Stimulated activated naive B cell treated with anti-CD40 and anti-IgM and Interleukin-4, amounts not matched to agents 10 μg/mL and 1 μg/mL and 100 μg/mL, for 72 hours (primary cell): ENCODE measurements at regions not wholly inside any gene's neighbourhood (a gene's known extent, or its start where the extent isn't known, plus 50 kb on each side); places are given as distances from the start of the nearest gene placed in this dataset.
"Not testable (repeated sequence)": the region's sequence is repeated elsewhere in the genome, so short reads cannot be mapped to it uniquely, and the experiment has no call there.

Experiments
- ATAC-seq, 2 donors: fragments of 150-1000 bp; cut with Tn5 transposase; replicated peaks; 2 replicates each; pipeline ENCODE4 v1.10.0; 2021; ENCODE audit warnings: moderate library complexity in 1 of 2
- DNase-seq: peaks from one replicate; pipeline ENCODE4 v3.0.0; 2021
- H3K27ac Mint-ChIP-seq: one replicate; pipeline ENCODE4 v1.8.0; 2022; ENCODE audit warnings: mild to moderate bottlenecking, mixed read lengths
- H3K27me3 Mint-ChIP-seq, 2 donors: one replicate each; pipeline ENCODE4 v1.8.0; 2022; ENCODE audit warnings: mixed read lengths in 2 of 2
- H3K36me3 Mint-ChIP-seq, 2 donors: one replicate each; pipeline ENCODE4 v1.8.0; 2022; ENCODE audit warnings: mixed read lengths in 2 of 2, mild to moderate bottlenecking in 1 of 2
- H3K4me1 Mint-ChIP-seq, 2 donors: one replicate each; pipeline ENCODE4 v1.8.0; 2022; ENCODE audit warnings: mixed read lengths in 2 of 2, mild to moderate bottlenecking in 1 of 2
- H3K4me3 Mint-ChIP-seq, 2 donors: one replicate each; pipeline ENCODE4 v1.8.0; 2022; ENCODE audit warnings: mild to moderate bottlenecking in 2 of 2, mixed read lengths in 2 of 2, moderate library complexity in 1 of 2
- H3K9me3 Mint-ChIP-seq, 2 donors: one replicate each; pipeline ENCODE4 v1.8.0; 2022; ENCODE audit warnings: mixed read lengths in 2 of 2, mild to moderate bottlenecking in 1 of 2

DNA sequence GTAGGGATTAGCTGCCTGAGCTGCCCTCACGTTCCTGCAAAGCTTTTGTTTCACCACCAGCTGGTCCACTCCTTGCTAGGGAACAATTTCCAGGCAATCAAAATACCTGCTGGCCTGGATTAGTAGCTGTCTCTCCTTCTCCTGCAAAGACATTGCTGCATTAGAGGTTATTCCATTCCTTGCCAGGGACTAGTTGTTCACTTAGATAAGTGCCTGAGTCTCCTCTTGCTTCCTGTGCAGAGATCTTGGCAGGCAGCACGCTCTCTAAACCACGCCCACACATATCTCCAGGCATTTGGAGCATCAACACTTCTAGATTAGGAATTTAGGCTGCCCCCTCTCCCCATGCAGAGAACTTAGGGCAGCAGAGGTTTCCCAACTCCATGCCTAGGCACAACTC is 150.4 kb upstream of the SMIM30 start:
- no peak for ATAC-seq
- Mint-ChIP-seq H3K9me3 (peaks cover 17 to 27% of the 10 kb centered on the region in 2 donors), H3K4me3 (no peak overlapping the region), H3K4me1 (no peaks in the 10 kb centered on the region), H3K27ac (no peak overlapping the region), H3K27me3 (no peaks in the 10 kb centered on the region), H3K36me3 (no peaks in the 10 kb centered on the region)
- no peak for DNase-seq

DNA sequence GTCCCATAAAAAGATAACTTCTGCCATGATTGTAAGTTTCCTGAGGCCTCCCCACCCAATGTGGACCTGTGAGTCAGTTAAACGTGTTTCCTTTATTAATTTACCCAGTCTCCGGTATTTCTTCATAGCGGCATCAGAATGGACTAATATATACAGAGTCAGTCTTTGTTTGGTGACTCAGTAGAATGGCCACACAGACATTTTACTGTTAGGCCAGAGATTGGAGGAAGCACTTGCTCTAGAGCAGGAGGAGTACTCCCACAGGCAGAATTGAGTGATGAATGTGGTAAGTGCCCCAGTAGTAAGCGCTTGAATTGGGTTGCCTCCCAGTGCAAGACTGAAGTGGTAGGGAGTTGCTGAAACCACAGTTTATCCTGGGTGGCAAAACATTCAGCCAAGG is 149.5 kb upstream of the SMIM30 start:
- H3K9me3 Mint-ChIP-seq: peaks cover 16 to 23% of the 10 kb centered on the region in 2 donors
- DNase-seq: no peak
- H3K4me3 Mint-ChIP-seq: no peak overlapping the region
- no peak for ATAC-seq
- no peaks in the 10 kb centered on the region for H3K36me3 Mint-ChIP-seq
- H3K27me3 Mint-ChIP-seq: no peaks in the 10 kb centered on the region
- H3K27ac Mint-ChIP-seq: no peak overlapping the region
- no peaks in the 10 kb centered on the region for H3K4me1 Mint-ChIP-seq

DNA sequence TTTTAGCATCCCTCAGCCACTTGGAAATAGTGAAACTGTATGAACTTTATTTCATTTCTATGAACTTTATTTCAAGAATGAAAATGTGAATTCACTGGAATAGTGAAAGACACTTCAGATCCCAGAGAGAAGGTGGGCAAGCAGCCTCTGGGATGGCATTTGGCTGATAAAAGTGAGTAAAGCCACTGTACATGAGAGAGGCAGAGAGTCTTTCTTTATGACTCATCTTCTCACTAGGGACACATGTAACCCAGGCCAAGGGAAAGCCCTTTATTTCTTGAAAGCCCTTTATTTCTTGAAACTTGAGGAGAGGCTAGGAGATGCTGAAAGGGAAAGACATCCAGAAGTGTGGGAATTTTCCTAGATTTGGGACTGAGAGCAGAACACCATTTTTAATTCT is 148.9 kb upstream of the SMIM30 start:
- Mint-ChIP-seq H3K27ac (no peak overlapping the region), H3K27me3 (no peaks in the 10 kb centered on the region), H3K4me3 (no peak overlapping the region), H3K36me3 (no peaks in the 10 kb centered on the region), H3K4me1 (no peaks in the 10 kb centered on the region), H3K9me3 (peaks cover 13 to 23% of the 10 kb centered on the region in 2 donors)
- no peak for DNase-seq
- ATAC-seq: peak; percentile 23 to 58

DNA sequence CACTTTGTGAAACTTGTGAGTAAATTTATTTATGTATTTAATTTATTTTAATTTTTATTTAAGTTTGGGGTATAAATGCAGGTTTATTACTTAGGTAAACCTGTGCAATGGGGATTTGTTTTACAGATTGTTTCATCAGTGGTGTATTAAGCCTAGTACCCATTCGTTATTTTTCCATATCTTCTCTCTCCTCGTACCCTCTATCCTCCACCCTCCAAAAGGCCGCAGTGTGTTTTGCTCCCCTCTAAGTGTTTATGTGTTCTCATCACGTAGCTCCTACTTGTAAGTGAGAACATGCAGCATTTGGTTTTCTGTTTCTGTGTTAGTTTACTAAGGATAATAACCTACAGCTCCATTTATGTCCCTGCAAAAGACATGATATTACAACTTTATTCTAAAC is 145.4 kb upstream of the SMIM30 start:
- ATAC-seq (no peak), DNase-seq (no peak)
- no peaks in the 10 kb centered on the region for H3K27me3 Mint-ChIP-seq
- peaks cover 2 to 4% of the 10 kb centered on the region in 2 donors for H3K9me3 Mint-ChIP-seq
- no peak overlapping the region for H3K4me3 Mint-ChIP-seq
- H3K27ac Mint-ChIP-seq: no peak overlapping the region
- no peaks in the 10 kb centered on the region for H3K4me1 Mint-ChIP-seq
- H3K36me3 Mint-ChIP-seq: no peaks in the 10 kb centered on the region

DNA sequence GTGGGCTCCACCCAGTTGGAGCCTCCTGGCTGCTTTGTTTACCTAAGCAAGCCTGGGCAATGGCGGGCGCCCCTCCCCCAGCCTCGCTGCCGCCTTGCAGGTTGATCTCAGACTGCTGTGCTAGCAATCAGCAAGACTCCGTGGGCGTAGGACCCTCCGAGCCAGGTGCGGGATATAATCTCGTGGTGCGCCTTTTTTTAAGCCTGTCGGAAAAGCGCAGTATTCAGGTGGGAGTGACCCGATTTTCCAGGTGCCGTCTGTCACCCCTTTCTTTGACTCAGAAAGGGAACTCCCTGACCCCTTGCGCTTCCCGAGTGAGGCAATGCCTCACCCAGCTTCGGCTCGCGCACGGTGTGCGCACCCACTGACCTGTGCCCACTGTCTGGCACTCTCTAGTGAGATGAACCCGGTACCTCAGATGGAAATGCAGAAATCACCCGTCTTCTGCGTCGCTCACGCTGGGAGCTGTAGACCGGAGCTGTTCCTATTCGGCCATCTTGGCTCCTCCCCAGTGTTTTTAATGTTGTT is 144.9 kb upstream of the SMIM30 start:
- not testable (repeated sequence) for H3K27me3 Mint-ChIP-seq, H3K9me3 Mint-ChIP-seq, H3K4me3 Mint-ChIP-seq, ATAC-seq, H3K27ac Mint-ChIP-seq, DNase-seq, H3K4me1 Mint-ChIP-seq, H3K36me3 Mint-ChIP-seq

DNA sequence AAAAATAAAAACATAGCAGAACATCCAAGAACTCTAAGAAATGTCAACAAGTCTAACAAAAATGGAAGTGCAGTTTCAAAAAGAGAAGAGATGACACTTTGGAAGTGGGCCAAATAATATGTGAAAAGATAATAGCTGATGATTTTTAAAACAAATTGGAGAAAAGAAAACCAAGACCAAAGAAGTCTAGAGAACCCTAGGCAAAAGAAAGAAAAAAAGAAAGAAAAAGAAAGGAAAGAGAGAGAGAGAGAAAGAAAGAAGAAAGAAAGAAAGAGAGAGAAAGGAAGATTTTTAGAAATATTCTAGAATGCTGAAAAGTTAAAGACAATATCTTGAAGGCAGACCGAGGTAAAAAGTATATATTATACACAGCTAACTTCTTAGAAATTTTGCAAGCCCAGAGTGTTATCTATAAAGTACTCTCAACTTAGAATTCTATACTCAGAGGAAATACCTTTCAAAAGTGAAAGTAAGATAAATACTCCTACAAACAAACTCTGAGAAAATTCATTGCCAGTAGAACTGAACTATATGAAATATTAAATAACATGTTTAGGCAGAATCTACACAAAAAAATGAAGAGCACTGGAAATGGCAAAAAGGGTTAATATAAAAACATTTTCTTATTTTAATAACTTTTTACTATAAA is 138.7 kb upstream of the SMIM30 start:
- H3K4me1 Mint-ChIP-seq: no peaks in the 10 kb centered on the region

DNA sequence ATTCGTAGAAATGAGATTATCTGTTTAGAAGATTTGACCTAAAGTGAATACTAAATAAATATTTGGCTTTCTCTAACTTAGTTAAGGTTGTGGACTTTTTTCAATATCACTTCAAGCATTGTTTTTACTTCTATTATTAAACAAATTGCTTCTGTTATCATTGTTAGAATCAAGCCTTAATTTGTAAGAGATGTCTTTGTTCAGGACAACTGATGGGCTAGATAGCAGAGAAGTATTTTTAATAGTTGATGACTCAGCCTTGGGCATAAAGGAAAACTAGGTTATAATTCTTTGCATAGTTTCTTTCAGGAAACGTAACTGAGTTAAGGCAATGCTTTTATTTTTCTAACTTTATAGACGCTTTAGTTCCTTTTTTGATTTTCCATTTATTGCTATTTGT is 128.8 kb upstream of the SMIM30 start:
- Mint-ChIP-seq H3K4me1 (no peaks in the 10 kb centered on the region), H3K36me3 (no peaks in the 10 kb centered on the region), H3K4me3 (no peak overlapping the region), H3K9me3 (peaks cover 10 to 17% of the 10 kb centered on the region in 2 donors), H3K27ac (no peak overlapping the region), H3K27me3 (no peaks in the 10 kb centered on the region)
- no peak for DNase-seq
- no peak for ATAC-seq

More for the DNA sequence above, 138.7 kb upstream of the SMIM30 start:
- H3K36me3 Mint-ChIP-seq: no peaks in the 10 kb centered on the region
- ATAC-seq (no peak), DNase-seq (no peak)
- H3K27me3 Mint-ChIP-seq: no peaks in the 10 kb centered on the region
- H3K9me3 Mint-ChIP-seq: peaks cover 0 to 1% of the 10 kb centered on the region in 2 donors
- no peak overlapping the region for H3K4me3 Mint-ChIP-seq
- no peak overlapping the region for H3K27ac Mint-ChIP-seq

DNA sequence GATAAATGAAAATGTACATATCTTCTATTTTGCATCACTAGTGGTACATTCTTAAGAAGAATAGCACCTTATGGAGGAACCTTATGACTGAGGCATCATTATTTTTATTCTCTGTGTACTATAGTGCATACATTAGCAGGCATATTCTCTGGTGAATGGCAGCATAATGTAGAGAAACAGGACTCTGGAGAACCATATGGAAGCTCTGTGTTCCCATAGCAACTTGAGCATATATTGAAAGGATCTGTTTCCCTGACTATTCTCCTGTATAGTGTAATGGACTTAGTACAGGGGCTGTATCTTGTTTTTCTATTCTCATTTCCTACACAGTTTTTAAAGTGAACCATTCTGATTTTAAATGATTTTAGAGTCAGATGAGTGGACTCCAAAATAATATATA is 128.4 kb upstream of the SMIM30 start:
- ATAC-seq (no peak), DNase-seq (no peak)
- Mint-ChIP-seq H3K4me3 (no peak overlapping the region), H3K9me3 (peaks cover 10 to 17% of the 10 kb centered on the region in 2 donors), H3K27ac (no peak overlapping the region), H3K4me1 (no peaks in the 10 kb centered on the region), H3K27me3 (no peaks in the 10 kb centered on the region), H3K36me3 (no peaks in the 10 kb centered on the region)

DNA sequence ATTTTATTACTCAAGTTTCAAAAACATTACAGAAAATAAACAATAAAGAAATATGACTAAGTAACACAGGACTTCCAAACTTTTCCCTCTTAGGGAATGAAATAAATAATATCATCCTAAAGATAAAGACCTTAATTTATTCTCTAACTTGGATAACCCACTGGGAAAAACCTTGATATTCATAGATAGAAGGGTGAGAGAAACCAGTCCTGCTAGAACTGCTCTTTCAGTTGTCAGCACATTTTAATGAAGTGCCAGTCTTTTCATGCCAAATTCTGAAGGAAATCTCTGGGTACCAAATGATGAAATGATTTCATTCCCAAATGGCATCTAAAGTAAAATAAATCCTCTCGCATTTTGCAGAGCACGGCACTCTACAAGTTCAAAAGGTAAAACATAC is 114.5 kb upstream of the SMIM30 start:
- no peaks in the 10 kb centered on the region for H3K4me1 Mint-ChIP-seq
- no peaks in the 10 kb centered on the region for H3K36me3 Mint-ChIP-seq
- H3K27ac Mint-ChIP-seq: no peak overlapping the region
- no peaks in the 10 kb centered on the region for H3K27me3 Mint-ChIP-seq
- ATAC-seq (no peak), DNase-seq (no peak)
- H3K4me3 Mint-ChIP-seq: no peak overlapping the region
- peaks cover 3 to 4% of the 10 kb centered on the region in 2 donors for H3K9me3 Mint-ChIP-seq

DNA sequence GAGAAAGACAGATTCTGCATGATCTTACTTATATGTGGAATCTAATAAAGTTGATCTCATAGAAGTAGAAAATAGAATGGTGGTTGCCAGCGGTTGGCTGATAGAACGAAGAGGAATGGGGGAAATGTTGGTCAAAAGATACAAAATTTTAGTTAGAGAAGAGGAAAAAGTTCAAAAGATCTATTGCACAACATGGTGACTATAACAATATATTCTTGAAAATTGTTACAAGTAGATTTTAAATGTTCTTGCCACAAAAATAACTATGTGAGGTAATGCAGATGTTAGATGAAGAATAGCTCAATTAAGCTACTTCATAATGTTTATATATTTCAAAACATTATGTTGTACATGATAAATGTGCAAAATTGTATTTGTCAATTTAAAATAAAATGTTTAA is 112.3 kb upstream of the SMIM30 start:
- Mint-ChIP-seq H3K4me1 (no peaks in the 10 kb centered on the region), H3K27ac (no peak overlapping the region), H3K27me3 (no peaks in the 10 kb centered on the region), H3K4me3 (no peak overlapping the region), H3K9me3 (peaks cover 5 to 13% of the 10 kb centered on the region in 2 donors), H3K36me3 (no peaks in the 10 kb centered on the region)
- DNase-seq (no peak), ATAC-seq (no peak)

DNA sequence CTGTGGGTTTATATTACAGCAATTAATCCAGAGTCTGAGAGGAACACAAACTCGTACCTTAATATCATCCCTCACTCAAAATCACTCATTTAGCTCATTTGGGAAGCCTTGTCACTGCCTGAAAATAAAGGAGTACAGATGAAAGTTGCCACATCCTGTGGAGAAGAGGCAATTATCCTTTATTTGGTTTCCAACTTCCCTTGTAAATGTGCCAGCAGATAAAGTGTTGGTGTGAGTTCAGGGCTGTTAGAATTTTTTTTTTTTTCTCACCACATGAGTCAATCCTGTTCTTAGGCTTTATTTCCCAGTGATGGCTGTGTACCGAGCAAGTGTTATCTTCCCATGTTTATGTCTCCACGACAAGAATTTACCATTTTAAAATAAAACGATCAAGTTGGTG is 99.0 kb upstream of the SMIM30 start:
- H3K9me3 Mint-ChIP-seq: no peaks in the 10 kb centered on the region
- H3K4me3 Mint-ChIP-seq: no peak overlapping the region
- DNase-seq: no peak
- H3K27ac Mint-ChIP-seq: no peak overlapping the region
- ATAC-seq: no peak
- H3K27me3 Mint-ChIP-seq: no peaks in the 10 kb centered on the region
- no peaks in the 10 kb centered on the region for H3K4me1 Mint-ChIP-seq
- no peaks in the 10 kb centered on the region for H3K36me3 Mint-ChIP-seq

DNA sequence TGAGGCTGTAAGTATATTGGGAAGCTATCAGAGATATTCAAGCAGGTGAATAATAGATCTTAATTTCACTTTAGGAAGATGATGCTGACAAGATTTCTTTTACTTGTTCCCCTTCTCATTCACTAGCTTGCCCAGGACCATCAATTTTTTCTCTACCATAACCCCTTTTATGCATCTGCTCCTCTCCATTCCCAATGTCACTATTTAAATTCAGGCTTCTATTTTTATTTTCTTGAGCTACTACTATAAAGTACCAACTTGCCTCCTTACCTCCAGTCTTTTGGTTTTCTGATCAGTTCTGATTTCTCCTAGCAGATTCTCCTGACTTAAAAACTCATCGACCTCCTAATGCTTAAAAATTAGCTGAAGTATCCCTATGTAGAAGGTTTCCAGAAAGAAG is 97.7 kb upstream of the SMIM30 start:
- H3K36me3 Mint-ChIP-seq: no peaks in the 10 kb centered on the region
- no peak overlapping the region for H3K4me3 Mint-ChIP-seq
- no peaks in the 10 kb centered on the region for H3K4me1 Mint-ChIP-seq
- no peaks in the 10 kb centered on the region for H3K9me3 Mint-ChIP-seq
- DNase-seq: no peak
- no peaks in the 10 kb centered on the region for H3K27me3 Mint-ChIP-seq
- H3K27ac Mint-ChIP-seq: no peak overlapping the region
- no peak for ATAC-seq

DNA sequence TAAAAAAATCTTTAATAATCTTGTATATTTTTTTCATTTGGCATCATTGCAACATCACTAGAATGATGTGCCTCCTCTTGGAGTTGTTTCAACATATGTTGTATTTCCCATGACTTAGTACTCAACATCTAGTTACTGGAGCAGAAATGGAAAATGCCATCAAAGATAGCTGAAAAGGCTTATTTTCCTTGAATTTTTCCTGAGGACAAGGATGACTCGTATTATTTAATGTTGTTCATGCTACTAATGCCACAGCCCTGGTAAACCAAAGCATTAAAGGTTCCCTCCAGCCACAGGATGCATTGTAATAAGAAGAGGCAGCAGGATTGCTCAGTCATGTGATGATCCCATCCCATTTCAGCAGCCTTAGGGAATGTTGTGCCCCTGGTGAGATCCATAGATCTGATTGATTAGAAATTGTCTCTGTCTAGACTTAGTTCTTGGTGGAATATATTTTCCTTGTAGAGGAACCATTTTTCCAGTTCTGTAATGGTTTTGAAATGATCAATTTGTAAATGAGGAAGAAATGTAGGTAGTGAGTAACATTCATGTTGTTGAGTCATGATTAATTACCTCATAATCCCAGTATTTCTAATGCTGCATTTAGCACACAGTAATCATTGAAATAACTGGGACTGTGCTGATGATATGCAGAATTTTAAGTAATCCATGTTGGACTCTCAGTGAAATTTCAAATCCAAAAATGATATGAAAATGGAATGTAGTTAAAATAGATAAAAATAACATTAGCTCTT is 91.3 kb upstream of the SMIM30 start:
- Mint-ChIP-seq H3K4me1 (no peaks in the 10 kb centered on the region), H3K27ac (no peak overlapping the region), H3K27me3 (no peaks in the 10 kb centered on the region), H3K9me3 (no peaks in the 10 kb centered on the region), H3K4me3 (no peak overlapping the region), H3K36me3 (no peaks in the 10 kb centered on the region)
- ATAC-seq (no peak), DNase-seq (no peak)

DNA sequence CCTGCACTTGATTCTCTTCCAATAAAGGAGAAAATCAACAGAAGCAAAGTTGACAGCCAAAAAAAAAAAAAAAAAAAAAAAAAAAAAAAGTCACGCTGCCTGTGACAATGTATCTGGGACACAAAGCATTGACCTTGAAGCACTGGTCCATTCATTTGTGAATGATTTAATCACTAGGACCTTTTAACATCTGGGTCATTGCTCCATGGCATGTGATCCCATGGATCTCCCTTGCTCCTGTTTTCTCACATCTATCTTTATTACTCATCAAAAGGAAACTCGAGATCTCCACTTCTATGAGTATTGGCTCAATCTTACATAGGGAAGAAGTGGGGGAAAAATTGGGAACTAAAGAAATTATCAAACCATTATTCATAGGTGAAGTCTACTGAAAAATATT is 89.6 kb upstream of the SMIM30 start:
- ATAC-seq: no peak
- Mint-ChIP-seq H3K27ac (no peak overlapping the region), H3K4me3 (no peak overlapping the region)

DNA sequence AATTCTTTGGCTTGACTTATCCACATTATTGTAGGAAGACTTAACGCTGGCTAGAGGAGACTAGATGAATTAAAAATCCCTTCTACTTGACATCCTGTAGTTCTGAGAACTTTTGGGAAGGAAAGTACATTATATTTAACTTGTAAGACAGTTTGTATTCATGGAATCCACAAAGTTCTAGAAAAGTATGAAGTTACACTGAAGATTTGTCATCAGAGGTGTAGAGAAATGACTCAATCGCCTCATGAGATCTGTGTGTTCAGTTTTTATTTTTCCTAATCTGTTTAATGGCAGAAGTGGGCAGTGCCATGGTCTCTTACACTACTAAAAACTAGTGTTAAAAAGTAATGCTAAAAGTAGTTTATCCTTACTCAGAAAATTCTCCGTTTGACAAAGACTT is 89.1 kb upstream of the SMIM30 start:
- no peak overlapping the region for H3K4me3 Mint-ChIP-seq
- H3K27ac Mint-ChIP-seq: no peak overlapping the region
- DNase-seq (no peak), ATAC-seq (no peak)
- no peaks in the 10 kb centered on the region for H3K36me3 Mint-ChIP-seq
- no peaks in the 10 kb centered on the region for H3K9me3 Mint-ChIP-seq
- no peaks in the 10 kb centered on the region for H3K4me1 Mint-ChIP-seq
- no peaks in the 10 kb centered on the region for H3K27me3 Mint-ChIP-seq

More for the DNA sequence above, 89.6 kb upstream of the SMIM30 start:
- DNase-seq: no peak
- Mint-ChIP-seq H3K27me3 (no peaks in the 10 kb centered on the region), H3K36me3 (no peaks in the 10 kb centered on the region), H3K9me3 (no peaks in the 10 kb centered on the region), H3K4me1 (no peaks in the 10 kb centered on the region)
